Mucosa of descending colon (tissue), 3 donors: ENCODE measurements at regions not wholly inside any gene's neighbourhood (a gene's known extent, or its start where the extent isn't known, plus 50 kb on each side); places are given as distances from the start of the nearest gene placed in this dataset.

Experiments
- ATAC-seq: fragments of 200-7000 bp; cut with Tn5 transposase; one replicate; pipeline ENCODE4 v1.9.1; 2020; ENCODE audit warnings: mild to moderate bottlenecking, moderate library complexity
- DNase-seq, 3 donors: peaks; one replicate each; pipeline ENCODE4 v3.0.0-alpha.2; 2020
- H3K36me3 ChIP-seq: fragments of 200-600 bp; one replicate; pipeline ENCODE4 v1.8.0; 2021; ENCODE audit warnings: low read depth, mild to moderate bottlenecking
- H3K4me1 ChIP-seq: fragments of 200-600 bp; one replicate; pipeline ENCODE4 v1.8.0; 2021; ENCODE audit warnings: low read depth, mild to moderate bottlenecking
- H3K4me3 ChIP-seq: fragments of 200-600 bp; one replicate; pipeline ENCODE4 v1.8.0; 2021; ENCODE audit warnings: mild to moderate bottlenecking
- H3K9me3 ChIP-seq: fragments of 200-600 bp; one replicate; pipeline ENCODE4 v1.8.0; 2021; ENCODE audit warnings: mild to moderate bottlenecking
- CTCF ChIP-seq: fragments of 200-600 bp; IDR thresholded peaks from one replicate; pipeline ENCODE4 v1.8.0; 2022; ENCODE audit warnings: antibody characterized with exemption, mild to moderate bottlenecking
- intact Hi-C, 2 donors: fragments of 100-400 bp; cut with DNase I in 1 of 2; cut with micrococcal nuclease in 1 of 2; formaldehyde crosslinking; loops; one replicate each; pipeline versions ENCODE4 v1.11.0 to v1.11.1; 2022; cut with DNase I, micrococcal nuclease
- donor health status: DM: no; HTN: no; CAD: no; lungs with moderate emphysema.
- donor health status: DM: no; HTN: no; CAD: no.
- donor health status: DM: no; HTN: yes; CAD: no.

- TF ChIP-seq CTCF: no peak
- Histone ChIP-seq H3K36me3 (no peaks in the 10 kb centered on the region), H3K4me3 (no peak overlapping the region), H3K9me3 (no peaks in the 10 kb centered on the region), H3K4me1 (no peaks in the 10 kb centered on the region)
- intact Hi-C loops: no loop called here
- ATAC-seq: no peak
- DNase-seq: no peak
These were observed 123.0 kb upstream of the CEP162 start for GRCh38 chr6:84350397-84350796.

DNA sequence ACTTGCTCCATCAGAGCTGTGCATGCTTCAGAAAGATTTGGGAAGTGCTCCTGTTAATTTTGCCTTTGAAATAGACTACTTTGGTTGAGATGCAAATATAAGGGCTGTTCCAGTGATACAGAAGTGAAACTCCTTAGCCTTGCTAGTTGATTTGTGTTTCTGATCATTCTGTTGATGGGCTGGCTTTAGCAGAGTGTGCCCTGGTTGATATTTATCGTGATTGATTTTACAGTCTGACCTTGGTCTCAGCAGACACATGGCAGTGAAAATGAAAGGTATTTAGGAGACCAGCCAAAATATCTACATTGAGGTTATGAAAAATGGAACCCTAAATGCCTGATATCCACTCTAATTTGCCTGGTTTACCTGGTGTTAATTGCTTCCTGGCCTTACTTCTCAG is 122.1 kb upstream of the CEP162 start:
- H3K4me1 ChIP-seq: no peaks in the 10 kb centered on the region

DNA sequence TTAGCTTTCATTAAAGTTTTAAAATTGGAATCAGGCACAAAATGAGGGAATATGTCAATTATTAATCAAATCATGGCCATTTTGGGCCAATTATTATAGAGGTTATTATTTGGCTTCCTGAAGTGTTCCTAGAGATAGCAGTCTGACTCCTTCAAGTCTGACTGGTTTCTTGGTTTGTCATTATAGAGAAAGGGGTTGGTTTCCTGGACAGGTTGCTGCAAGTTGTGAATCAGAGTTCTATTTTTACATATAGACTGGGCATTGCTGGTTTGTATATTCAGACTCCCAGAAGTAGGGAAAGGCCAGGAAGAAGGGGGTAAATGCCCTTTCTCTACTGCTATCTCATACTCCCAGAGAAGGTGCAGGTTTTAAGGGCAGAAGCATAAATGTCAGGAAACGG is 121.4 kb upstream of the CEP162 start:
- intact Hi-C loops: no loop called here
- Histone ChIP-seq H3K36me3 (no peaks in the 10 kb centered on the region), H3K9me3 (no peaks in the 10 kb centered on the region), H3K4me3 (no peak overlapping the region), H3K4me1 (no peaks in the 10 kb centered on the region)
- ATAC-seq (no peak), DNase-seq (no peak)
- no peak for TF ChIP-seq CTCF

More for the DNA sequence above, 122.1 kb upstream of the CEP162 start:
- no peak overlapping the region for H3K4me3 ChIP-seq
- H3K36me3 ChIP-seq: no peaks in the 10 kb centered on the region
- H3K9me3 ChIP-seq: no peaks in the 10 kb centered on the region
- TF ChIP-seq CTCF: no peak
- DNase-seq (no peak), ATAC-seq (no peak)
- intact Hi-C loops: no loop called here

DNA sequence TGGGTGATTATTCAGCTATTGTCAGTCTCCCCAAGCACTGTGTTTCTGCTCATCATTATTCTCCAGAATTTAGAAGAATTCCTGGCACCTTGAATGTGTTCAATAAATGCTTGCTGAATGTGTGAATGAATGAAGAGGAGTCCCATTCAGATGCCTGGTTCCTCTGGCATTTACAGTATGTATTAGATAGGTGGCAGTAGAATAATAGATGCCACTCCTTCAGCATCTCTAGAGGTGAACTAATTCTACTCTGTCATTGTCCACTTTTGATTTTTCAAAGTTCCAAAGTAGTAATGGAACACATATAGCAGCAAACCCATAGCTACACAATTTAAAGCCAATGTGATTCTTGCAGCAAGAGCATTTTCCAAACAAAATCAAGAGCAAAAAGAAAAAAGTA is 118.9 kb upstream of the CEP162 start:
- DNase-seq (no peak), ATAC-seq (no peak)
- no peak overlapping the region for H3K4me3 ChIP-seq
- H3K4me1 ChIP-seq: no peaks in the 10 kb centered on the region
- H3K9me3 ChIP-seq: no peaks in the 10 kb centered on the region
- no peaks in the 10 kb centered on the region for H3K36me3 ChIP-seq
- no peak for TF ChIP-seq CTCF
- intact Hi-C loops: no loop called here

DNA sequence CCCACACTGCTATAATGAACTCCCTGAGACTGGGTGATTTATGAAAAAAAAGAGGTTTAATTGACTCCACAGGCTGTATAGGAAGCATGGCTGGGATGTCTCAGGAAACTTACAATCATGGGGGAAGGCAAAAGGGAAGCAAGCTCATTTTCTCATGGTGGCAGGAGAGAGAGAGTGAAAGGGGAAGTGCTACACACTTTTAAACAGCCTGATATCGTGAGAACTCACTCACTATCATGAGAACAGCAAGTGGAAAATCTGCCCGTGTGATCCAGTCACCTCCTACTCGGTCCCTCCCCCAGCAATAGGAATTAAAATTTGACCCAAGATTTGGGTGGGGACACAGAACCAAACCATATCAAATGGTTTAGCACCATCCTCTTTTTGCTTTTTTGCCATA is 116.6 kb upstream of the CEP162 start:
- H3K9me3 ChIP-seq: no peaks in the 10 kb centered on the region
- no peak for TF ChIP-seq CTCF
- no peaks in the 10 kb centered on the region for H3K36me3 ChIP-seq

GRCh38 chr6:84340422-84340821 is 113.0 kb upstream of the CEP162 start:
- TF ChIP-seq CTCF: no peak
- ATAC-seq (no peak), DNase-seq (no peak)
- no peaks in the 10 kb centered on the region for H3K36me3 ChIP-seq
- no peak overlapping the region for H3K4me3 ChIP-seq
- intact Hi-C loops: no loop called here
- H3K4me1 ChIP-seq: no peaks in the 10 kb centered on the region
- H3K9me3 ChIP-seq: peaks cover 7% of the 10 kb centered on the region

More for the DNA sequence above, 116.6 kb upstream of the CEP162 start:
- ATAC-seq (no peak), DNase-seq (no peak)
- no peaks in the 10 kb centered on the region for H3K4me1 ChIP-seq
- intact Hi-C loops: no loop called here
- H3K4me3 ChIP-seq: no peak overlapping the region
